GM19351 (cell line): ENCODE measurements at regions not wholly inside any gene's neighbourhood (a gene's known extent, or its start where the extent isn't known, plus 50 kb on each side); places are given as distances from the start of the nearest gene placed in this dataset.

Experiments used
- ATAC-seq: cut with Tn5 transposase; IDR thresholded peaks from one replicate; pipeline ENCODE4 v1.9.1; 2021; ENCODE audit warnings: mild to moderate bottlenecking, moderate library complexity; ENCODE audit not compliant: unreplicated experiment

DNA sequence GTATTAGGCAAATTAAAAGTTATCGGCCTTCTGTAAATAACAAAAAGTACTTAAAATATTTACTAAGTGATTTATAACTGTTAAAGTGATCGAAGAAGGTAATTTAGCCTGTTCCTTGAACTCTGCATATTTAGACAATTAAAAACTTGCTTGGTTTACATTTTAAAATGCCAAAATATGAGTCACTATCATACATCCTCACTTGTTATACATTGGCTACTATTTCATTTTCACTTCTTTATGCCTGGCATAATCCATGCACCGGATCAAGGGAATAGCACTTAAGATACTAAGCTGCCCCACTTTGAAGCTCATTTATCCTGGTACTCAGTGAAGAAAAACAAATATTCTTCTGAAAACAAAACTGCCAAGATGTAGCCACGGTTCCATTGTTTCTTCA lies 344.6 kb downstream of the UBE3D start:
- ATAC-seq = no peak

DNA sequence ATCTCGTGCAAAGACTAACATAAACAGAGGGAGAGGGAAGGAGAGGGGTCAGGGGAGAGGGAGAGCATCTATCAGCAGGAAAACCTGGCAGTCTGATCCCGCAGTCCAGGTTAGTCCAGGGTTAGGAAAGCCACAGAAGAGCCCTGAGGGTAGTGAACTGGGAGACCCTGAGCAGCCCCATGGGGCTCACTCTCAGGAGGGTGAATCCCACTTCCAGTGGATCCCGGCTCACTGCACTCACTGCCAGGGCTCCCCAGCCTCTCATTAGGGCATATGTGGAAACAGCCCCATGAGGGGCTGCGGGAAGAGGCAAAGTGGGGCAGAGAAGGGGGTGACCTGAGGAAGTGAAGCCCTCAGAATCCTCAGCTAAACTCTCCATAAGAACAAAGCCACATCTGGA lies 329.9 kb downstream of the UBE3D start:
- ATAC-seq = no peak

DNA sequence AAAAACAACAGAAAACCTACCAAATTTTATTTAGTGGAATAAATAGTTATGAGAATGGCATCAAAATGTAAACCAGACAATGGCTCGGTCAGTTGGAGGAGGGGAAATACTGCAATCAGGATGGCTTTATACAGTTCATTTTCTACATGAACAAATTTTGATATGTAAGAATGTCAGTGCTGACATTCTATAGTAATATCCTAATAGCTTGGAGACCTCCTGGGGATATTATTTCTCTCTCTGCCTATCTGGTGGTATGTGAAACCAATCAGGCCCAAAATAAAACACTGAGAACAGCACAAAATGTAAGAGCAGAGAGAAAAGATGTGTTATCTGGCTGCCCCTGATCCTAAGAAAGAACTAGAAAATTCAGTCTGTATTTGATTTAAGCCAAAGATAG lies 327.7 kb downstream of the UBE3D start:
- no peak for ATAC-seq

GRCh38 chr6:82738773-82739172 lies 326.9 kb downstream of the UBE3D start:
- no peak for ATAC-seq

DNA sequence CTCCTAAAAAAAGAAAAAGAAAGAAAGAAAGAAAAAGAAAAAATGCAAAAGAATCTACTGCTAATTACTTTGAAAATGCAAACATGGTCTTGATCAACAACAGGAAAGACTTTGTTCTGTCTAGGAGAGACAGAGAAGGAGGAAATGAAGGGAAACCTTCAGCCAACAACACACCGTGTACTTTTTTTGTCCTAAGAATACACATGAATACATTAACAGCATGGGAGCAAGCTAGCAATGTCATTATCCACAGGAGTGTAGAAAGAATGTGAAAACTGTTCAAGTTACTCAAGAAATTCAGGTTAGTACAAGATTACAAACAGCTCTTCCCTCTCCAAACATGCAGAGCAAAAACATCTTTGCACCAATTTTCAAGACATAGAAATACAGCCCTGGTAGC lies 326.3 kb downstream of the UBE3D start:
- ATAC-seq = no peak

- no peak for ATAC-seq
These were observed 325.6 kb downstream of the UBE3D start for GRCh38 chr6:82740072-82740471.

GRCh38 chr6:82741325-82741995 lies 324.2 kb downstream of the UBE3D start:
- no peak for ATAC-seq

DNA sequence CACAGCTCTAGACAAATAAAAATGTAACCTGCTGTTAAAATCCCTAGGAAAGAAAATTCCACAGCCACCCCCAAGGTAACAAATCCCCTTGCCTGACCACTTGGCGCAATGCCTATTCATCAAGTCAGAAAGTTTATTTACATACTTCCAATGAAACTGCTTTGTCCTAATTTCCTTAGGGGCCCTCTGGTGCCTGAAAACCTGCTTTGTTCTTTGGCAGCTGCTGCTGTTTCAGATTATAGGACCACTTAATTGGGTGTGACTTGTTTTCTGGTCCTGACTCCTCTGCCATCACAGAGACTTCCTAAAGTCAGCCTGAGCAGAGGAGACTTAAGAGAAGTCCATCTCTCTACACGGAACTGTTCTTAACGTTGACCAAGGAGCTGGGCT lies 323.6 kb downstream of the UBE3D start:
- no peak for ATAC-seq

DNA sequence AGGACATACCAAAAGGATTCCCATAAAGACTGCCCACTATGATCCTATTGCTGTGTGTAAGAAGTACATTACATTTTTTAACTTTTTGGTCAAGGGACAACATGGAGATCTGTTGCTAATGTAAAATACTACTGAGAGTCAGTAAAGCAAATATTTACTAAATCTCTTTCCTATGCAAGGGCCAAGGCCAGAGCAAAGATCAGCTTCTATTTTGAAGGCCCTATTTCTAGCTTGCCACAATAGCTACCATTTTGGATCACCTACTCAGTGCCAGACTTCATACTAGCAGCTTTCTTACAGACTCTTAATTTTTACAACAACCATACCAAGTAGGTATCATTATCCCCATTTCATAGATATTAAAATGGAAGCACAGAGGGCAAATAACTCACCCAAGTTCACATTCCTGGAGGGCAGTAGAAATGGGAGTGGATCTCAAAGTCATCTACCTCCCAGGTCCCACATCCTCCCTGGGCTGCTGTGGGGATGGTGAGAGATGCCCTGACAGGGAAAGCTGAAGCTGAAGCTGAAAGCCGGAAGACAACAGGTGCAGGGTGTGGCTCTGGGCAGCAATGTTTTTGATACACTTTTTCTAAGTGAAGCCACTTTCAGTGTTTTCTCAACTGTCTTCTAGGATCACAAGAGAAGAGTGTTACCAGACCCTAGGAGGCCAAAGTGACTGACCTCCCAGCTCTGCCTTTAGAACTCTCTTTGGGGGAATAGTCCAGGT lies 321.2 kb downstream of the UBE3D start:
- no peak for ATAC-seq

GRCh38 chr6:82750556-82750955 lies 315.1 kb downstream of the UBE3D start:
- ATAC-seq = no peak

DNA sequence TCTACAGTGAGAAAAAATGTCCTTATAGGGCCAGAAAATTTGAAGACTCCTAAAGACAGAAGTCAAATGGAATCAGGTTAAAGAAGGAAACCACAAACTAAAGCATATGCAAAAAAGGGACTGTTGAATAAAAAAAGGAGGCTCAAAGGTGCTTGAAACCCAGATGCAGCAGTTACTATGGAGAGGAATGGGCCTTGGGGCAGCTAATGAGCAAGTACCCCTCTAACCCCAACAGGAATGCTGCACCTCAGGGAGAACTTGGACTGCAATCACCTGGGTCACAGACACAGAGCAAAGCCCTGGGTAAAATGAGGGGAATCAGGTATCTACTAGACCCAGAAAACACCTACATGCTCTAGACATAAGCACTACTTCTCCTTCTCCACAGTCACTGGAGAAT lies 313.9 kb downstream of the UBE3D start:
- ATAC-seq = no peak

- no peak for ATAC-seq
These were observed 303.8 kb downstream of the UBE3D start for GRCh38 chr6:82761674-82762345.

GRCh38 chr6:82766476-82766875 lies 299.2 kb downstream of the UBE3D start:
- ATAC-seq = no peak

- no peak for ATAC-seq
These were observed 298.6 kb downstream of the UBE3D start for GRCh38 chr6:82767037-82767436.

DNA sequence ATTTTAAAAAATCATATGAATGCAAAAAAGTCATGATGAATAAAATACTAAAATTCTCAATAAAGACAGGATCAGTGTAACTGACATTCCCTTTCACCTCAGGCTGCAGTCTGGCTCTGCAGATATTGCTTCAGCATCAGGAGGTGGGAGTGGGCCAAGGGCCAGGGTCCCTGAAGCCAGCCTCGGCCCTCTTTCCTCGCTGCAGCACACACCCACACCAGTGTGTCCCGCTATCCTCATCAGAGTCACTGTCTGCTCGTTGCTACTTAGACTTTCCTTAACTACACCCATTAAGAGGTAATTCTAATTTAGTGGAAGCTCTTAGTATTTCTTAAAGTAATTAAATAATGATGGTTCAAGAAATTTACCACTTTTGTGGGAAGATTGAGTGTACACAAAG lies 298.2 kb downstream of the UBE3D start:
- ATAC-seq = no peak

GRCh38 chr6:82772851-82773717 lies 292.6 kb downstream of the UBE3D start:
- no peak for ATAC-seq

GRCh38 chr6:82775361-82775760 lies 290.3 kb downstream of the UBE3D start:
- no peak for ATAC-seq

GRCh38 chr6:82775981-82776380 lies 289.7 kb downstream of the UBE3D start:
- peak; percentile 66 for ATAC-seq

GRCh38 chr6:82779041-82779440 lies 286.6 kb downstream of the UBE3D start:
- no peak for ATAC-seq

GRCh38 chr6:82780334-82780733 lies 285.3 kb downstream of the UBE3D start:
- ATAC-seq = no peak

DNA sequence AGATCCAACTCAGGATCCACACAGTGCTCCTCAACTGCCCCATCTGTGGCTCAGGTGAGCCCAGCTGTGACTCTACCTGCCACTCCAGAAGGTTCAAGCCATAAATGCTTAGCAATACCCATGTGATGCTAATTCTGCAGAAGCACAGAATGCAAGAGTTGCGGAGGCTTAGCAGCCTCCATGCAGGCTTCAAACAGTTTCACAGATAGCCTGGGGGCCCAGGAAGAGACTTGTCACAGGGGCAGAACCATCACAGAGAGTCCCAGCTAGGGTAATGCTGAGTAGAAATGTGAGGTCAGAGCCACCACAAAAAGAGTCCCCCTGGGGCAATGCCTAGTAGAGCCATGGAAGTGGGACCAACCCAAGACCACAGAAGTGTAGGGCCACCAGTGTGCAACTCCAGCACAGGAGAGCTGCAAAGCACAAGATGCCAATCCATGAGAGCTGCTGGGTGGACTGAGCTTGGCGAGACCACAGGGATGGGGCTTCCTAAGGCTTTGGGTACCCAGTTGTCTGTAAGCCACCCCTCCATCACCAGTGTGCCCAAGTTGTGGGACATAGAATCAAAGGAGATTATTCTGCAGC lies 283.9 kb downstream of the UBE3D start:
- no peak for ATAC-seq
